ENCODE measurements at regions not wholly inside any gene's neighbourhood (a gene's known extent, or its start where the extent isn't known, plus 50 kb on each side); places are given as distances from the start of the nearest gene placed in this dataset.

- H3K27me3 ChIP-seq (ENCODE audit: insufficient read depth, low read depth, severe bottlenecking), result no peaks in the 10 kb centered on the region
- DNase-seq, result no peak
- no peak for TF ChIP-seq CTCF (IDR thresholded peaks at IDR 0.05; ENCODE audit: low read depth, low read length)
- H3K36me3 ChIP-seq, result no peaks in the 10 kb centered on the region
- H3K4me3 ChIP-seq (ENCODE audit: low read depth, low read length), result no peak overlapping the region
- no peaks in the 10 kb centered on the region for H3K9me3 ChIP-seq (ENCODE audit: severe bottlenecking)
- H3K27ac ChIP-seq, result no peak overlapping the region
Measured at GRCh38 chr21:28614791-28615190, 377.9 kb downstream of the LTN1 start.

DNA sequence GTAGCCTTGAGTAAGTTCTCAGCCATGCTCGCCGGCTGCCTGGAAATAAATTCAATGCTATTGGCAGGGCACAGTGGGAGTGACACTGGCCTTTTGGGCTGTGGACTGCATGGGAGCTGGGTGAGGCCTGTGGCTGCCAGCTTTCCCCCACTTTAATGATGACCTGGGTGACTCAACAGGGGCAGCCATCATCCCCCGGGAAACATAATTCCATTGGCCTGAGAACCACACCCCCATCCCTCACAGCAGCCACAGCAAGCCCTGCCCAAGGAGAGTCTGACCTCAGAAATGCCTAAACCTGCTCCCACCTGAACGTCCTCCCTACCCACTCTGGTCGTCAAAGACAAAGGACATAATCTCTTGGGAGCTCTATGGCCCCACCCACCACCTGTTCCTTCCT lies 384.0 kb downstream of the LTN1 start:
- H3K9me3 ChIP-seq (ENCODE audit: severe bottlenecking), result no peaks in the 10 kb centered on the region
- no peaks in the 10 kb centered on the region for H3K36me3 ChIP-seq
- no peak overlapping the region for H3K27ac ChIP-seq
- DNase-seq, result no peak
- H3K4me3 ChIP-seq (ENCODE audit: low read depth, low read length), result no peak overlapping the region
- H3K27me3 ChIP-seq (ENCODE audit: insufficient read depth, low read depth, severe bottlenecking), result peaks cover 7% of the 10 kb centered on the region
- no peak for TF ChIP-seq CTCF (IDR thresholded peaks at IDR 0.05; ENCODE audit: low read depth, low read length)

- Histone ChIP-seq H3K36me3 (no peaks in the 10 kb centered on the region), H3K9me3 (ENCODE audit: severe bottlenecking) (no peaks in the 10 kb centered on the region), H3K4me3 (ENCODE audit: low read depth, low read length) (no peak overlapping the region), H3K27me3 (ENCODE audit: insufficient read depth, low read depth, severe bottlenecking) (peaks cover 7% of the 10 kb centered on the region), H3K27ac (no peak overlapping the region)
- no peak for DNase-seq
- no peak for TF ChIP-seq CTCF (IDR thresholded peaks at IDR 0.05; ENCODE audit: low read depth, low read length)
Measured at GRCh38 chr21:28607545-28607944, 385.1 kb downstream of the LTN1 start.

DNA sequence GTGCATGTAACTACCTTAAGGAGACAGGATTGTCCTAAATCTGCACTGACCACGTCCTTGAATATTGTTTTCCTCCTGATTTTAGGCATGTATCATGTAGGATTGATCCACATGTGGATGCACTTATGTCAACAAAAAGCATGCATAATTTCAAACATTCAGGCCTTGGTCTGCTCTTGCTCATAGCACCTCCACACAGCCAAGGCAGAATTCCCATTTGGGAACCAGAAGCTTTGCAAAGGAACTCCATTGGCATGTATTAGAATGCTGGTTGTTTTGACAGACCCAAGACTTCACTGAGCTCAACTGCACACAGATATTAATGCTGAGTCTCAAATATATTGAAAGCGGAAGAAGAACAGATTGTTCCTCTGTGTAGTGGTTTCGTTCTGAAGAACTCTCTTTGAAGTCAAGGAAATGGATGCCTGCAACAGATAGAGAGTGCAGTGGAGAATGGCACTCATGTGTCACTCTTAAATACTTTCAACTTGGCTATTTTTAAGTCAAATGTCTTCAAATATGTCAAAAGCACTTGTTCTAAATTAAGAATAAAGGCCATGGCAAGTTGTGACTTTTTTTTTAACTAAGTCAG lies 387.6 kb downstream of the LTN1 start:
- no peak for DNase-seq
- H3K27me3 ChIP-seq (ENCODE audit: insufficient read depth, low read depth, severe bottlenecking), result peaks cover 7% of the 10 kb centered on the region
- TF ChIP-seq CTCF (IDR thresholded peaks at IDR 0.05; ENCODE audit: low read depth, low read length), result no peak
- no peaks in the 10 kb centered on the region for H3K36me3 ChIP-seq
- no peak overlapping the region for H3K4me3 ChIP-seq (ENCODE audit: low read depth, low read length)
- no peak overlapping the region for H3K27ac ChIP-seq
- H3K9me3 ChIP-seq (ENCODE audit: severe bottlenecking), result peaks cover 5% of the 10 kb centered on the region

- TF ChIP-seq CTCF (IDR thresholded peaks at IDR 0.05; ENCODE audit: low read depth, low read length), result no peak
- no peak for DNase-seq
- Histone ChIP-seq H3K4me3 (ENCODE audit: low read depth, low read length) (no peak overlapping the region), H3K27ac (no peak overlapping the region), H3K36me3 (no peaks in the 10 kb centered on the region), H3K27me3 (ENCODE audit: insufficient read depth, low read depth, severe bottlenecking) (peaks cover 8% of the 10 kb centered on the region), H3K9me3 (ENCODE audit: severe bottlenecking) (peaks cover 13% of the 10 kb centered on the region)
Measured at GRCh38 chr21:28602546-28602945, 390.1 kb downstream of the LTN1 start.

GRCh38 chr21:28598214-28598613 lies 394.5 kb downstream of the LTN1 start:
- no peak overlapping the region for H3K27ac ChIP-seq
- peaks cover 13% of the 10 kb centered on the region for H3K9me3 ChIP-seq (ENCODE audit: severe bottlenecking)
- H3K36me3 ChIP-seq, result no peaks in the 10 kb centered on the region
- H3K4me3 ChIP-seq (ENCODE audit: low read depth, low read length), result no peak overlapping the region
- peaks cover 8% of the 10 kb centered on the region for H3K27me3 ChIP-seq (ENCODE audit: insufficient read depth, low read depth, severe bottlenecking)
- no peak for TF ChIP-seq CTCF (IDR thresholded peaks at IDR 0.05; ENCODE audit: low read depth, low read length)
- no peak for DNase-seq
